ENCODE measurements at regions not wholly inside any gene's neighbourhood (a gene's known extent, or its start where the extent isn't known, plus 50 kb on each side); places are given as distances from the start of the nearest gene placed in this dataset.

- Histone ChIP-seq H3K4me3 (ENCODE audit: insufficient read depth, low read depth, low read length) (no peak overlapping the region), H4K91ac (ENCODE audit: insufficient read depth, low read depth, low read length) (no peak overlapping the region), H3K23ac (ENCODE audit: low read depth, low read length) (no peak overlapping the region), H2BK5ac (ENCODE audit: low read depth, low read length, poor library complexity, severe bottlenecking) (no peak overlapping the region), H3K56ac (ENCODE audit: extremely low read depth, insufficient read depth, low read length) (no peak overlapping the region), H3K9me1 (ENCODE audit: insufficient read depth, low read length) (no peaks in the 10 kb centered on the region), H3K79me1 (ENCODE audit: low read depth in 1 of 2, low read length in 2 of 2) (no peaks in the 10 kb centered on the region), H3K9ac (ENCODE audit: low read depth, low read length) (no peak overlapping the region), H4K20me1 (ENCODE audit: insufficient read depth, low read length) (no peaks in the 10 kb centered on the region), H3K27me3 (ENCODE audit: control insufficient read depth, insufficient read depth, low read length) (no peaks in the 10 kb centered on the region), H2AK5ac (ENCODE audit: low read depth, low read length) (no peak overlapping the region), H2AK9ac (replicated peaks; ENCODE audit: low read depth, low read length, poor library complexity) (no peak overlapping the region), H3K4me1 (ENCODE audit: control insufficient read depth, insufficient read depth, low read length) (no peaks in the 10 kb centered on the region), H2AFZ (replicated peaks; ENCODE audit: low read length, poor library complexity) (no peak overlapping the region), H3K14ac (replicated peaks; ENCODE audit: low read depth, low read length) (no peak overlapping the region), H3K4me2 (ENCODE audit: low read depth, low read length) (no peak overlapping the region), H3K9me3 (ENCODE audit: control insufficient read depth, insufficient read depth, low read length) (no peaks in the 10 kb centered on the region), H3K18ac (ENCODE audit: low read depth, low read length) (no peak overlapping the region), H2BK120ac (ENCODE audit: low read depth, low read length) (no peak overlapping the region), H2BK15ac (ENCODE audit: low read depth, low read length) (no peak overlapping the region), H4K8ac (ENCODE audit: low read depth in 2 of 2, low read length in 2 of 2) (no peak overlapping the region), H3K4ac (ENCODE audit: low read depth, low read length) (no peak overlapping the region), H2BK20ac (ENCODE audit: low read depth, low read length) (no peak overlapping the region), H4K5ac (ENCODE audit: low read depth, low read length) (no peak overlapping the region), H3K27ac (ENCODE audit: insufficient read depth, low read length) (no peak overlapping the region), H3K36me3 (ENCODE audit: control insufficient read depth, insufficient read depth, low read length) (no peaks in the 10 kb centered on the region)
- intact Hi-C loops (cut with micrococcal nuclease), result no loop called here
- ChIA-PET POLR2A (ENCODE audit: unreplicated experiment) (no interaction called here), CTCF (no interaction called here)
- dilution Hi-C loops (cut with HindIII; ENCODE audit: low sequenced_read_pairs, unreplicated experiment), result no loop called here
- ATAC-seq (ENCODE audit: low read depth) (no peak), DNase-seq (no peak)
- no TSS peak for BruUV-seq (replicated peaks)
- TF ChIP-seq CHD1 (IDR thresholded peaks at IDR 0.05; ENCODE audit: low read depth, low read length), result no peak
- TF ChIP-seq NFE2L2 (IDR thresholded peaks at IDR 0.05; ENCODE audit: low read depth, low read length), result no peak
- no peak for TF ChIP-seq USF2 (IDR thresholded peaks at IDR 0.05; ENCODE audit: low read depth, low read length)
- TF ChIP-seq RCOR1 (IDR thresholded peaks at IDR 0.05; ENCODE audit: insufficient replicate concordance, low read length), result no peak
- TF ChIP-seq CTCF (conservative IDR thresholded peaks at IDR 0.05; ENCODE audit: low read depth, low read length), result no peak
- no peak for TF ChIP-seq MAZ (IDR thresholded peaks at IDR 0.05; ENCODE audit: borderline replicate concordance, low read depth, low read length)
- no peak for TF ChIP-seq FOS (IDR thresholded peaks at IDR 0.05; ENCODE audit: low read depth, low read length)
- no peak for TF ChIP-seq BHLHE40 (IDR thresholded peaks at IDR 0.05; ENCODE audit: low read depth, low read length)
- no peak for TF ChIP-seq SMC3 (IDR thresholded peaks at IDR 0.05; ENCODE audit: low read depth, low read length)
- no peak for TF ChIP-seq POLR2A (IDR thresholded peaks at IDR 0.05; ENCODE audit: low read depth, low read length)
- no peak for TF ChIP-seq RAD21 (IDR thresholded peaks at IDR 0.05; ENCODE audit: low read length)
- no peak for TF ChIP-seq MXI1 (IDR thresholded peaks at IDR 0.05; ENCODE audit: borderline replicate concordance, low read depth, low read length)
- TF ChIP-seq MAFK (IDR thresholded peaks at IDR 0.05; ENCODE audit: low read depth, low read length), result no peak
- no peak for TF ChIP-seq RFX5 (IDR thresholded peaks at IDR 0.05; ENCODE audit: low read depth, low read length)
- TF ChIP-seq CEBPB (IDR thresholded peaks at IDR 0.05; ENCODE audit: low read depth, low read length), result no peak
- no peak for TF ChIP-seq ELK1 (IDR thresholded peaks at IDR 0.05; ENCODE audit: borderline replicate concordance, low read depth, low read length)
- WGBS, 2 experiments (ENCODE audit: extremely low coverage in 2 of 2, insufficient read length in 1 of 2), result no CpG with 5 or more reads among the region's 2 CpGs
- in situ Hi-C loops (cut with MboI; ENCODE audit: low sequenced_read_pairs), result no loop called here
These were observed 1482.4 kb upstream of the PABPC4L start for GRCh38 chr4:135684001-135684400.

All from IMR-90 (cell line).